Keratinocyte (primary cell): ENCODE measurements at regions not wholly inside any gene's neighbourhood (a gene's known extent, or its start where the extent isn't known, plus 50 kb on each side); places are given as distances from the start of the nearest gene placed in this dataset.

Experiments
- DNase-seq: peaks from one replicate; pipeline ENCODE4 v3.0.0-alpha.2; 2011; ENCODE audit warnings: low read depth, missing footprints, low spot score
- FAIRE-seq: peaks from 2 replicates; lab custom pipeline; 2011; peaks lifted over from hg19 to GRCh38; lab: Jason Lieb, UNC
- H2AFZ ChIP-seq: 2 replicates; pipeline ENCODE4 v1.6.0; 2012; ENCODE audit warnings: low read length, control low read depth, inconsistent platforms; ENCODE audit not compliant: control insufficient read depth
- H3K27ac ChIP-seq: 2 replicates; pipeline ENCODE4 v1.5.1; 2011; ENCODE audit warnings: low read length; ENCODE audit not compliant: control insufficient read depth, insufficient read depth
- H3K27me3 ChIP-seq: 3 replicates; pipeline ENCODE4 v1.6.0; 2011; ENCODE audit warnings: low read length; ENCODE audit not compliant: control insufficient read depth, insufficient read depth; ENCODE audit errors: extremely low read depth
- H3K36me3 ChIP-seq, 2 experiments: 2 replicates in 1 of 2; 3 replicates in 1 of 2; pipeline ENCODE4 v1.5.1; 2011; ENCODE audit warnings: low read length in 2 of 2, mild to moderate bottlenecking in 1 of 2; ENCODE audit not compliant: control insufficient read depth in 2 of 2, insufficient read depth in 2 of 2; ENCODE audit errors: extremely low read depth in 1 of 2
- H3K4me1 ChIP-seq: 3 replicates; pipeline ENCODE4 v1.5.1; 2011; ENCODE audit warnings: low read length; ENCODE audit not compliant: control insufficient read depth, insufficient read depth; ENCODE audit errors: extremely low read depth
- H3K4me2 ChIP-seq: 3 replicates; pipeline ENCODE4 v1.6.0; 2011; ENCODE audit warnings: low read depth, low read length; ENCODE audit not compliant: control insufficient read depth, insufficient read depth; ENCODE audit errors: extremely low read depth
- H3K4me3 ChIP-seq, 3 experiments: fragments of 200-600 bp in 1 of 3; sonication (generic) in 1 of 3; 2 replicates in 2 of 3; 3 replicates in 1 of 3; pipeline ENCODE4 v1.5.1; 2011 to 2016; ENCODE audit warnings: low read length in 3 of 3, mild to moderate bottlenecking in 3 of 3, control low read depth in 2 of 3, inconsistent platforms in 1 of 3, low read depth in 1 of 3, mixed read lengths in 1 of 3, mixed run types in 1 of 3, moderate library complexity in 1 of 3; ENCODE audit not compliant: control insufficient read depth in 2 of 3, insufficient read depth in 2 of 3; ENCODE audit errors: extremely low read depth in 1 of 3
- H3K79me2 ChIP-seq: 2 replicates; pipeline ENCODE4 v1.6.0; 2012; ENCODE audit warnings: low read length; ENCODE audit not compliant: control insufficient read depth, insufficient read depth
- H3K9ac ChIP-seq: 3 replicates; pipeline ENCODE4 v1.6.0; 2011; ENCODE audit warnings: low read length; ENCODE audit not compliant: control insufficient read depth, insufficient read depth; ENCODE audit errors: extremely low read depth
- H3K9me1 ChIP-seq: 3 replicates; pipeline ENCODE4 v1.6.0; 2011; ENCODE audit warnings: low read length; ENCODE audit not compliant: control insufficient read depth, insufficient read depth; ENCODE audit errors: extremely low read depth
- H3K9me3 ChIP-seq: 2 replicates; pipeline ENCODE4 v1.5.1; 2012; ENCODE audit warnings: low read depth, low read length; ENCODE audit not compliant: control insufficient read depth
- H4K20me1 ChIP-seq: 3 replicates; pipeline ENCODE4 v1.6.0; 2011; ENCODE audit warnings: low read length; ENCODE audit not compliant: control insufficient read depth, insufficient read depth; ENCODE audit errors: extremely low read depth
- EZH2 ChIP-seq: IDR thresholded peaks from one replicate; pipeline ENCODE4 v1.6.1; 2012; ENCODE audit warnings: inconsistent platforms, mild to moderate bottlenecking, low read length, moderate library complexity
- dilution Hi-C: fragments of 300-500 bp; cut with MboI; formaldehyde crosslinking; loops from one replicate; pipeline ENCODE4 v1.7.0; 2020; ENCODE audit warnings: low sequenced_read_pairs; ENCODE audit not compliant: extremely low pct_ligation_motif_present
- TF ChIP-seq, protein P1 (sequence below), 3 experiments: IDR thresholded peaks in 1 of 3; conservative IDR thresholded peaks in 1 of 3; optimal IDR thresholded peaks in 1 of 3; 2 replicates in 2 of 3; 3 replicates in 1 of 3; pipeline versions ENCODE3 to v1.5.1; 2011; ENCODE audit warnings: low read length in 3 of 3, mild to moderate bottlenecking in 3 of 3, moderate library complexity in 2 of 3, control low read depth in 1 of 3, inconsistent platforms in 1 of 3; ENCODE audit not compliant: insufficient read depth in 2 of 3; ENCODE audit errors: extremely low read depth in 1 of 3

DNA sequence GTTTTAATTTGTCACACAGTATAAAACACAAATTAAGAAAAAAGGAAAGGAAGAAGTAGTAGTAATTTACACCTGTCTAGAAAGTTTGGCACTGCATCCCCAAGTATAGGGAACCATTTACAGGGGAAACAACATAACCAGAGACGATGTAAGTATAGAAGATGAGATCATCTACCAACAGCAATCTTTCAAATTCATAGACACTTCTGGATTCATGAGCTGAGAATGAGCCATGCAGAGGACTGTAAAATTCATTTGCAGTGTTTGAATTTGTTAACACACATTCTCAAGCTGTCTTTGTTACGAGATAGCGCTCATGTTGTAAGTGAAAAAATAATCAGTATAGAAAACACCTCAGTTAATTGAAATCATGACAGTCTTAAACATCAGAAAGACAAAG, 337.0 kb upstream of the MEOX2 start:
- DNase-seq (no peak), FAIRE-seq (no peak)
- Histone ChIP-seq H3K4me2 (no peak overlapping the region), H3K27ac (no peak overlapping the region), H3K4me3 (no peak overlapping the region), H3K9me1 (no peaks in the 10 kb centered on the region), H3K36me3 (no peaks in the 10 kb centered on the region), H3K27me3 (no peaks in the 10 kb centered on the region), H3K4me1 (no peaks in the 10 kb centered on the region), H2AFZ (no peak overlapping the region), H4K20me1 (no peaks in the 10 kb centered on the region), H3K79me2 (no peaks in the 10 kb centered on the region), H3K9me3 (no peaks in the 10 kb centered on the region), H3K9ac (no peak overlapping the region)
- no peak for TF ChIP-seq EZH2
- TF ChIP-seq, protein P1, sequence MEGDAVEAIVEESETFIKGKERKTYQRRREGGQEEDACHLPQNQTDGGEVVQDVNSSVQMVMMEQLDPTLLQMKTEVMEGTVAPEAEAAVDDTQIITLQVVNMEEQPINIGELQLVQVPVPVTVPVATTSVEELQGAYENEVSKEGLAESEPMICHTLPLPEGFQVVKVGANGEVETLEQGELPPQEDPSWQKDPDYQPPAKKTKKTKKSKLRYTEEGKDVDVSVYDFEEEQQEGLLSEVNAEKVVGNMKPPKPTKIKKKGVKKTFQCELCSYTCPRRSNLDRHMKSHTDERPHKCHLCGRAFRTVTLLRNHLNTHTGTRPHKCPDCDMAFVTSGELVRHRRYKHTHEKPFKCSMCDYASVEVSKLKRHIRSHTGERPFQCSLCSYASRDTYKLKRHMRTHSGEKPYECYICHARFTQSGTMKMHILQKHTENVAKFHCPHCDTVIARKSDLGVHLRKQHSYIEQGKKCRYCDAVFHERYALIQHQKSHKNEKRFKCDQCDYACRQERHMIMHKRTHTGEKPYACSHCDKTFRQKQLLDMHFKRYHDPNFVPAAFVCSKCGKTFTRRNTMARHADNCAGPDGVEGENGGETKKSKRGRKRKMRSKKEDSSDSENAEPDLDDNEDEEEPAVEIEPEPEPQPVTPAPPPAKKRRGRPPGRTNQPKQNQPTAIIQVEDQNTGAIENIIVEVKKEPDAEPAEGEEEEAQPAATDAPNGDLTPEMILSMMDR (optimal IDR thresholded peaks at IDR 0.05 in 1 of 3, IDR thresholded peaks at IDR 0.05 in 1 of 3, conservative IDR thresholded peaks at IDR 0.05 in 1 of 3; ENCODE audit: extremely low read depth in 1 of 3, insufficient read depth in 2 of 3, low read length in 3 of 3), result no peak
- dilution Hi-C loops, result no loop called here

GRCh38 chr7:16023046-16023445, 336.6 kb upstream of the MEOX2 start:
- FAIRE-seq (no peak), DNase-seq (no peak)
- no peaks in the 10 kb centered on the region for H4K20me1 ChIP-seq
- no peak overlapping the region for H3K27ac ChIP-seq
- TF ChIP-seq EZH2, result no peak
- TF ChIP-seq, protein P1 (optimal IDR thresholded peaks at IDR 0.05 in 1 of 3, IDR thresholded peaks at IDR 0.05 in 1 of 3, conservative IDR thresholded peaks at IDR 0.05 in 1 of 3; ENCODE audit: extremely low read depth in 1 of 3, insufficient read depth in 2 of 3, low read length in 3 of 3), result no peak
- H3K9me3 ChIP-seq, result no peaks in the 10 kb centered on the region
- no peak overlapping the region for H3K4me2 ChIP-seq
- no peaks in the 10 kb centered on the region for H3K79me2 ChIP-seq
- H3K36me3 ChIP-seq, result no peaks in the 10 kb centered on the region
- H2AFZ ChIP-seq, result no peak overlapping the region
- H3K9me1 ChIP-seq, result no peaks in the 10 kb centered on the region
- H3K9ac ChIP-seq, result no peak overlapping the region
- no peak overlapping the region for H3K4me3 ChIP-seq
- H3K27me3 ChIP-seq, result no peaks in the 10 kb centered on the region
- no peaks in the 10 kb centered on the region for H3K4me1 ChIP-seq
- dilution Hi-C loops, result no loop called here
